ENCODE measurements at regions not wholly inside any gene's neighbourhood (a gene's known extent, or its start where the extent isn't known, plus 50 kb on each side); places are given as distances from the start of the nearest gene placed in this dataset.

GRCh38 chr9:75775966-75776691, 114.3 kb upstream of the PCSK5 start:
- no peak for TF ChIP-seq CTCF (IDR thresholded peaks at IDR 0.05; ENCODE audit: extremely low read depth in 1 of 2, insufficient read depth in 1 of 2, low read depth in 1 of 2, low read length in 2 of 2)
- TF ChIP-seq POLR2AphosphoS5 (IDR thresholded peaks at IDR 0.05; ENCODE audit: insufficient read depth, low read depth, low read length) = no peak
- no peak for TF ChIP-seq POLR2A (IDR thresholded peaks at IDR 0.05; ENCODE audit: low read depth, low read length)
- no peak for TF ChIP-seq EZH2 (IDR thresholded peaks at IDR 0.05; ENCODE audit: borderline replicate concordance, low read depth, low read length, severe bottlenecking)
- TF ChIP-seq MYC (IDR thresholded peaks at IDR 0.05; ENCODE audit: low read depth, low read length) = no peak
- no peak for TF ChIP-seq JUN (IDR thresholded peaks at IDR 0.05; ENCODE audit: borderline replicate concordance, insufficient read depth, insufficient read length, low read depth)
- TF ChIP-seq MAX (IDR thresholded peaks at IDR 0.05; ENCODE audit: insufficient read depth, insufficient read length) = no peak
- no peak for TF ChIP-seq FOS (IDR thresholded peaks at IDR 0.05; ENCODE audit: borderline replicate concordance, insufficient read depth, low read length)
